ENCODE measurements at regions not wholly inside any gene's neighbourhood (a gene's known extent, or its start where the extent isn't known, plus 50 kb on each side); places are given as distances from the start of the nearest gene placed in this dataset.

GRCh38 chr17:54793271-54793670 is 107.4 kb upstream of the TOM1L1 start:
- no peak overlapping the region for H3K27ac ChIP-seq
- no peak overlapping the region for H3K27ac Mint-ChIP-seq
- DNase-seq (ENCODE audit: low spot score) = no peak
- no peaks in the 10 kb centered on the region for H3K79me2 ChIP-seq (ENCODE audit: low read depth)
- no peak for TF ChIP-seq EZH2 (IDR thresholded peaks at IDR 0.05)
- TF ChIP-seq, protein P1, sequence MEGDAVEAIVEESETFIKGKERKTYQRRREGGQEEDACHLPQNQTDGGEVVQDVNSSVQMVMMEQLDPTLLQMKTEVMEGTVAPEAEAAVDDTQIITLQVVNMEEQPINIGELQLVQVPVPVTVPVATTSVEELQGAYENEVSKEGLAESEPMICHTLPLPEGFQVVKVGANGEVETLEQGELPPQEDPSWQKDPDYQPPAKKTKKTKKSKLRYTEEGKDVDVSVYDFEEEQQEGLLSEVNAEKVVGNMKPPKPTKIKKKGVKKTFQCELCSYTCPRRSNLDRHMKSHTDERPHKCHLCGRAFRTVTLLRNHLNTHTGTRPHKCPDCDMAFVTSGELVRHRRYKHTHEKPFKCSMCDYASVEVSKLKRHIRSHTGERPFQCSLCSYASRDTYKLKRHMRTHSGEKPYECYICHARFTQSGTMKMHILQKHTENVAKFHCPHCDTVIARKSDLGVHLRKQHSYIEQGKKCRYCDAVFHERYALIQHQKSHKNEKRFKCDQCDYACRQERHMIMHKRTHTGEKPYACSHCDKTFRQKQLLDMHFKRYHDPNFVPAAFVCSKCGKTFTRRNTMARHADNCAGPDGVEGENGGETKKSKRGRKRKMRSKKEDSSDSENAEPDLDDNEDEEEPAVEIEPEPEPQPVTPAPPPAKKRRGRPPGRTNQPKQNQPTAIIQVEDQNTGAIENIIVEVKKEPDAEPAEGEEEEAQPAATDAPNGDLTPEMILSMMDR (IDR thresholded peaks at IDR 0.05) = no peak
- TF ChIP-seq EZH2phosphoT487 (IDR thresholded peaks at IDR 0.05) = no peak
- H3K4me1 ChIP-seq = peaks cover 8% of the 10 kb centered on the region
- no peaks in the 10 kb centered on the region for H3K9me3 ChIP-seq (ENCODE audit: low read depth)
- H3K9me3 Mint-ChIP-seq = peaks cover 2% of the 10 kb centered on the region
- no peaks in the 10 kb centered on the region for H3F3A ChIP-seq (ENCODE audit: low read depth)
- H3K4me1 Mint-ChIP-seq = peaks cover 10% of the 10 kb centered on the region
- no peak overlapping the region for H3K4me3 ChIP-seq
- H3K27me3 Mint-ChIP-seq (ENCODE audit: insufficient read depth, low read depth) = no peaks in the 10 kb centered on the region
- no peak overlapping the region for H3K4me3 Mint-ChIP-seq
- H3K9ac ChIP-seq = no peak overlapping the region
- H3K36me3 Mint-ChIP-seq = no peaks in the 10 kb centered on the region
- no peaks in the 10 kb centered on the region for H4K20me1 ChIP-seq (ENCODE audit: low read depth)
- no peak overlapping the region for H3K4me2 ChIP-seq
- H3K36me3 ChIP-seq = no peaks in the 10 kb centered on the region
- H3K27me3 ChIP-seq = no peaks in the 10 kb centered on the region
- no peak overlapping the region for H2AFZ ChIP-seq (replicated peaks)

DNA sequence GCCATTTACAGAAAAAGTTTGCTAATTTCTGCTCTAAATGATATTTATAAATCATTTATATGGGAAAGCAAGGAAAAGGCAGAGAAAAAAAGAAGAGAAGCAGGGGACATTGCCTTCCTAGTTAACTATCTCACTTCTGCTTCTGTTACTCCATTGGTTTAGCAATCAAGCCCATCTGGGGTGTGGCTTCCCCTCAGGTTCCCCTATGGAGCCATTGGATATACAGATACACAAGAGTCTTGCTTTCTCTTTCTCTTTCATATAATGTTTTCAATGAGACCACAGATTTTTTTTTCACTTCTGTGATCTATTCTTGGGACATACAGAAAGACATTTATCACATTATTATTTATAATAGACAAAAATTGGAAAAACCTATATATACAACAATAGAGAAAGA is 105.6 kb upstream of the TOM1L1 start:
- no peaks in the 10 kb centered on the region for H3K27me3 Mint-ChIP-seq (ENCODE audit: insufficient read depth, low read depth)
- Histone ChIP-seq H3K27me3 (no peaks in the 10 kb centered on the region), H2AFZ (replicated peaks) (no peak overlapping the region), H3F3A (ENCODE audit: low read depth) (no peaks in the 10 kb centered on the region), H3K36me3 (peaks cover 6% of the 10 kb centered on the region), H3K79me2 (ENCODE audit: low read depth) (no peaks in the 10 kb centered on the region), H4K20me1 (ENCODE audit: low read depth) (no peaks in the 10 kb centered on the region), H3K4me3 (no peak overlapping the region), H3K27ac (no peak overlapping the region), H3K9me3 (ENCODE audit: low read depth) (no peaks in the 10 kb centered on the region), H3K4me1 (peaks cover 8% of the 10 kb centered on the region), H3K9ac (no peak overlapping the region), H3K4me2 (no peak overlapping the region)
- TF ChIP-seq, protein P1 (IDR thresholded peaks at IDR 0.05) = no peak
- TF ChIP-seq EZH2phosphoT487 (IDR thresholded peaks at IDR 0.05) = no peak
- DNase-seq (ENCODE audit: low spot score) = no peak
- H3K9me3 Mint-ChIP-seq = peaks cover 7% of the 10 kb centered on the region
- peaks cover 8% of the 10 kb centered on the region for H3K4me1 Mint-ChIP-seq
- H3K4me3 Mint-ChIP-seq = no peak overlapping the region
- H3K27ac Mint-ChIP-seq = no peak overlapping the region
- no peaks in the 10 kb centered on the region for H3K36me3 Mint-ChIP-seq

GRCh38 chr17:54807331-54807730 is 93.3 kb upstream of the TOM1L1 start:
- no peak overlapping the region for H3K27ac Mint-ChIP-seq
- TF ChIP-seq, protein P1 (IDR thresholded peaks at IDR 0.05) = no peak
- TF ChIP-seq EZH2 (IDR thresholded peaks at IDR 0.05) (no peak), EZH2phosphoT487 (IDR thresholded peaks at IDR 0.05) (no peak)

More at GRCh38 chr17:54807331-54807730, 93.3 kb upstream of the TOM1L1 start:
- H3K4me3 ChIP-seq = no peak overlapping the region
- no peaks in the 10 kb centered on the region for H3K4me1 Mint-ChIP-seq
- no peaks in the 10 kb centered on the region for H3K27me3 ChIP-seq
- H3K27ac ChIP-seq = no peak overlapping the region
- H4K20me1 ChIP-seq (ENCODE audit: low read depth) = no peaks in the 10 kb centered on the region
- DNase-seq (ENCODE audit: low spot score) = no peak
- no peaks in the 10 kb centered on the region for H3F3A ChIP-seq (ENCODE audit: low read depth)
- H2AFZ ChIP-seq (replicated peaks) = no peak overlapping the region
- H3K4me3 Mint-ChIP-seq = no peak overlapping the region
- no peaks in the 10 kb centered on the region for H3K36me3 ChIP-seq
- H3K9me3 ChIP-seq (ENCODE audit: low read depth) = no peaks in the 10 kb centered on the region
- no peaks in the 10 kb centered on the region for H3K4me1 ChIP-seq
- no peak overlapping the region for H3K9ac ChIP-seq
- no peaks in the 10 kb centered on the region for H3K79me2 ChIP-seq (ENCODE audit: low read depth)
- H3K36me3 Mint-ChIP-seq = no peaks in the 10 kb centered on the region
- H3K27me3 Mint-ChIP-seq (ENCODE audit: insufficient read depth, low read depth) = no peaks in the 10 kb centered on the region
- no peak overlapping the region for H3K4me2 ChIP-seq
- H3K9me3 Mint-ChIP-seq = no peaks in the 10 kb centered on the region

Measured in neural progenitor cell (in vitro differentiated cells).